Common myeloid progenitor, CD34-positive (primary cell): ENCODE measurements at regions not wholly inside any gene's neighbourhood (a gene's known extent, or its start where the extent isn't known, plus 50 kb on each side); places are given as distances from the start of the nearest gene placed in this dataset.

ENCODE experiments used
- CTCF ChIA-PET: fragments of 350-600 bp; sonication (Branson Sonifier 250); formaldehyde crosslinking; loops from one replicate; lab custom pipeline; 2021; ENCODE audit warnings: antibody characterized with exemption; lab: Charles Lee
- POLR2A ChIA-PET: fragments of 350-600 bp; sonication (Branson Sonifier 250); formaldehyde crosslinking; loops from one replicate; lab custom pipeline; 2021; ENCODE audit warnings: antibody characterized with exemption; lab: Charles Lee
- DNase-seq, 3 donors: peaks; one replicate each; pipeline versions ENCODE4 v3.0.0 to v3.0.0-alpha.2; 2013
- H3K27ac ChIP-seq, 2 experiments: 1 replicate in 1 of 2; 2 replicates in 1 of 2; pipeline ENCODE4 v1.7.0; 2013; ENCODE audit warnings: inconsistent platforms in 2 of 2, low read length in 2 of 2, mild to moderate bottlenecking in 2 of 2, low read depth in 1 of 2, moderate library complexity in 1 of 2; ENCODE audit not compliant: severe bottlenecking in 2 of 2, insufficient read depth in 1 of 2, poor library complexity in 1 of 2
- H3K27me3 ChIP-seq, 5 experiments: replicated peaks in 2 of 5; 1 replicate in 3 of 5; 2 replicates in 2 of 5; pipeline versions ENCODE4 v1.6.1 to v1.7.0; 2013; ENCODE audit warnings: low read length in 4 of 5, mild to moderate bottlenecking in 2 of 5, moderate library complexity in 2 of 5, inconsistent platforms in 1 of 5; ENCODE audit not compliant: insufficient read depth in 5 of 5, control insufficient read depth in 4 of 5
- H3K36me3 ChIP-seq, 4 experiments: 1 replicate in 2 of 4; 2 replicates in 2 of 4; pipeline versions ENCODE4 v1.6.1 to v1.7.0; 2013; ENCODE audit warnings: low read length in 3 of 4, control low read depth in 1 of 4, mild to moderate bottlenecking in 1 of 4; ENCODE audit not compliant: control insufficient read depth in 4 of 4, insufficient read depth in 4 of 4
- H3K4me1 ChIP-seq, 4 experiments: 1 replicate in 3 of 4; 2 replicates in 1 of 4; pipeline versions ENCODE4 v1.6.1 to v1.7.1; 2013; ENCODE audit warnings: low read length in 3 of 4, mild to moderate bottlenecking in 3 of 4, control low read depth in 1 of 4, inconsistent platforms in 1 of 4, moderate library complexity in 1 of 4; ENCODE audit not compliant: control insufficient read depth in 4 of 4, insufficient read depth in 4 of 4; ENCODE audit errors: control extremely low read depth in 1 of 4
- H3K4me3 ChIP-seq, 7 experiments: 1 replicate in 4 of 7; 2 replicates in 3 of 7; pipeline versions ENCODE4 v1.5.1 to v1.7.0; 2013; ENCODE audit warnings: mild to moderate bottlenecking in 7 of 7, low read length in 6 of 7, moderate library complexity in 6 of 7, inconsistent platforms in 2 of 7, low read depth in 2 of 7, control low read depth in 1 of 7; ENCODE audit not compliant: insufficient read depth in 4 of 7, control insufficient read depth in 1 of 7; ENCODE audit errors: extremely low read depth in 1 of 7
- H3K9me3 ChIP-seq, 5 experiments: 1 replicate in 4 of 5; 2 replicates in 1 of 5; pipeline versions ENCODE4 v1.6.1 to v1.7.1; 2013; ENCODE audit warnings: low read length in 4 of 5, mild to moderate bottlenecking in 2 of 5, inconsistent platforms in 1 of 5, low read depth in 1 of 5, moderate library complexity in 1 of 5; ENCODE audit not compliant: control insufficient read depth in 4 of 5, insufficient read depth in 2 of 5; ENCODE audit errors: control extremely low read depth in 1 of 5
- WGBS: methylation state at CpG from one replicate; pipeline ENCODE4 v1.1.5; 2013; ENCODE audit not compliant: insufficient coverage; 5-methylcytosine and 5-hydroxymethylcytosine counted together

GRCh38 chr2:5444168-5444567, 248.0 kb upstream of the SOX11 start:
- WGBS, result 96% methylated on average over 15 of the region's 16 CpGs
- no peak for DNase-seq
- no peaks in the 10 kb centered on the region for H3K27me3 ChIP-seq
- POLR2A ChIA-PET, result no interaction called here
- H3K9me3 ChIP-seq, result no peaks in the 10 kb centered on the region
- H3K4me1 ChIP-seq, result no peaks in the 10 kb centered on the region
- CTCF ChIA-PET, result no interaction called here
- no peak overlapping the region for H3K4me3 ChIP-seq
- no peaks in the 10 kb centered on the region for H3K36me3 ChIP-seq
- H3K27ac ChIP-seq, result no peak overlapping the region

GRCh38 chr2:5444854-5445253, 247.3 kb upstream of the SOX11 start:
- no peaks in the 10 kb centered on the region for H3K4me1 ChIP-seq
- H3K27ac ChIP-seq, result no peak overlapping the region
- POLR2A ChIA-PET, result no interaction called here
- no peaks in the 10 kb centered on the region for H3K27me3 ChIP-seq
- no peaks in the 10 kb centered on the region for H3K36me3 ChIP-seq
- H3K4me3 ChIP-seq, result no peak overlapping the region
- CTCF ChIA-PET, result no interaction called here
- H3K9me3 ChIP-seq, result no peaks in the 10 kb centered on the region
- DNase-seq, result no peak
- 86% methylated on average over 4 of the region's 4 CpGs for WGBS

- POLR2A ChIA-PET, result no interaction called here
- Histone ChIP-seq H3K27ac (no peak overlapping the region), H3K27me3 (peaks cover 0 to 7% (median 0%) of the 10 kb centered on the region in 5 experiments), H3K36me3 (no peaks in the 10 kb centered on the region), H3K4me3 (no peak overlapping the region), H3K4me1 (no peaks in the 10 kb centered on the region), H3K9me3 (no peaks in the 10 kb centered on the region)
- CTCF ChIA-PET, result no interaction called here
- no peak for DNase-seq
Observed at GRCh38 chr2:5449867-5450266, 242.3 kb upstream of the SOX11 start.

- Histone ChIP-seq H3K27me3 (peaks cover 0 to 7% (median 0%) of the 10 kb centered on the region in 5 experiments), H3K9me3 (no peaks in the 10 kb centered on the region), H3K4me3 (no peak overlapping the region), H3K36me3 (no peaks in the 10 kb centered on the region), H3K27ac (no peak overlapping the region), H3K4me1 (no peaks in the 10 kb centered on the region)
- ChIA-PET CTCF (no interaction called here), POLR2A (no interaction called here)
- no peak for DNase-seq
- WGBS, result 48% methylated on average over 19 of the region's 23 CpGs
Observed at GRCh38 chr2:5453220-5454050, 238.7 kb upstream of the SOX11 start.

- WGBS, result 92% methylated on average over 2 of the region's 4 CpGs
- no peaks in the 10 kb centered on the region for H3K4me1 ChIP-seq
- H3K27me3 ChIP-seq, result peaks cover 0 to 7% (median 0%) of the 10 kb centered on the region in 5 experiments
- no peak overlapping the region for H3K27ac ChIP-seq
- DNase-seq, result no peak
- POLR2A ChIA-PET, result no interaction called here
- no peaks in the 10 kb centered on the region for H3K36me3 ChIP-seq
- no peaks in the 10 kb centered on the region for H3K9me3 ChIP-seq
- CTCF ChIA-PET, result no interaction called here
- no peak overlapping the region for H3K4me3 ChIP-seq
Observed at GRCh38 chr2:5454051-5454390, 238.2 kb upstream of the SOX11 start.

- CTCF ChIA-PET, result no interaction called here
- Histone ChIP-seq H3K9me3 (no peaks in the 10 kb centered on the region), H3K36me3 (no peaks in the 10 kb centered on the region), H3K4me3 (no peak overlapping the region), H3K4me1 (no peaks in the 10 kb centered on the region), H3K27me3 (peaks cover 0 to 2% (median 0%) of the 10 kb centered on the region in 5 experiments), H3K27ac (no peak overlapping the region)
- WGBS, result 87% methylated on average over 6 of the region's 6 CpGs
- DNase-seq, result no peak
- POLR2A ChIA-PET, result no interaction called here
Observed at GRCh38 chr2:5459041-5459440, 233.1 kb upstream of the SOX11 start.

GRCh38 chr2:5464657-5465056, 227.5 kb upstream of the SOX11 start:
- POLR2A ChIA-PET, result no interaction called here
- H3K4me3 ChIP-seq, result no peak overlapping the region

More at GRCh38 chr2:5464657-5465056, 227.5 kb upstream of the SOX11 start:
- Histone ChIP-seq H3K27me3 (peaks cover 0 to 2% (median 0%) of the 10 kb centered on the region in 5 experiments), H3K27ac (no peak overlapping the region), H3K4me1 (no peaks in the 10 kb centered on the region), H3K9me3 (no peaks in the 10 kb centered on the region), H3K36me3 (no peaks in the 10 kb centered on the region)
- WGBS, result 80% methylated on average over 1 of the region's 5 CpGs
- DNase-seq, result no peak
- CTCF ChIA-PET, result no interaction called here
